GM23338 (cell line): ENCODE measurements at regions not wholly inside any gene's neighbourhood (a gene's known extent, or its start where the extent isn't known, plus 50 kb on each side); places are given as distances from the start of the nearest gene placed in this dataset.

Experiments used
- ATAC-seq: fragments of 200-7000 bp; cut with Tn5 transposase; 3 replicates; pipeline ENCODE4 v1.9.1; 2020
- DNase-seq: peaks from one replicate; pipeline ENCODE4 v3.0.0-alpha.2; 2015; ENCODE audit warnings: low spot score
- H2AFZ ChIP-seq: fragments of 200-600 bp; sonication (generic); 2 replicates; pipeline ENCODE4 v1.8.0; 2016; ENCODE audit warnings: antibody characterized with exemption, mild to moderate bottlenecking, moderate library complexity
- H3F3A ChIP-seq: fragments of 200-600 bp; sonication (generic); replicated peaks from 2 replicates; pipeline ENCODE4 v1.8.0; 2017; ENCODE audit warnings: antibody characterized with exemption, mixed run types, low read depth
- H3K27ac ChIP-seq: fragments of 200-600 bp; sonication (generic); 2 replicates; pipeline ENCODE4 v1.6.1; 2016; ENCODE audit warnings: low read depth
- H3K27me3 ChIP-seq: fragments of 200-600 bp; sonication (generic); 2 replicates; pipeline ENCODE4 v1.8.0; 2016; ENCODE audit warnings: mild to moderate bottlenecking, mixed run types, moderate library complexity; ENCODE audit not compliant: insufficient read depth
- H3K36me3 ChIP-seq: fragments of 200-600 bp; sonication (generic); 2 replicates; pipeline ENCODE4 v1.8.0; 2016; ENCODE audit warnings: mild to moderate bottlenecking; ENCODE audit not compliant: insufficient read depth
- H3K4me1 ChIP-seq: fragments of 200-600 bp; sonication (generic); 2 replicates; pipeline ENCODE4 v1.8.0; 2016; ENCODE audit warnings: mild to moderate bottlenecking, moderate library complexity; ENCODE audit not compliant: insufficient read depth
- H3K4me2 ChIP-seq: fragments of 200-600 bp; sonication (generic); 2 replicates; pipeline ENCODE4 v1.7.1; 2017; ENCODE audit warnings: mixed run types
- H3K4me3 ChIP-seq: fragments of 200-600 bp; sonication (generic); 2 replicates; pipeline ENCODE4 v1.6.1; 2016; ENCODE audit warnings: mixed run types
- H3K79me2 ChIP-seq: fragments of 200-600 bp; sonication (generic); replicated peaks from 2 replicates; pipeline ENCODE4 v1.8.0; 2017; ENCODE audit warnings: mild to moderate bottlenecking; ENCODE audit not compliant: insufficient read depth
- H3K9me2 ChIP-seq: fragments of 200-600 bp; sonication (generic); 2 replicates; pipeline ENCODE4 v1.8.0; 2017; ENCODE audit not compliant: insufficient read depth
- H4K20me1 ChIP-seq: fragments of 200-600 bp; sonication (generic); replicated peaks from 2 replicates; pipeline ENCODE4 v1.8.0; 2017; ENCODE audit warnings: mild to moderate bottlenecking; ENCODE audit not compliant: insufficient read depth
- H3K27ac Mint-ChIP-seq: 2 replicates; pipeline ENCODE4 v1.8.0; 2020; ENCODE audit warnings: inconsistent platforms, mild to moderate bottlenecking, moderate library complexity, mixed read lengths
- H3K27me3 Mint-ChIP-seq: 3 replicates; pipeline ENCODE4 v1.8.0; 2022; ENCODE audit warnings: low read depth, mild to moderate bottlenecking, moderate library complexity, mixed read lengths, inconsistent platforms; ENCODE audit not compliant: insufficient read depth, poor library complexity
- H3K36me3 Mint-ChIP-seq: 3 replicates; pipeline ENCODE4 v1.8.0; 2021; ENCODE audit warnings: low read depth, mild to moderate bottlenecking, inconsistent platforms, moderate library complexity, mixed read lengths
- H3K4me1 Mint-ChIP-seq: 3 replicates; pipeline ENCODE4 v1.8.0; 2020; ENCODE audit warnings: mild to moderate bottlenecking, inconsistent platforms, mixed read lengths
- H3K4me3 Mint-ChIP-seq: 3 replicates; pipeline ENCODE4 v1.8.0; 2021; ENCODE audit warnings: moderate library complexity, mild to moderate bottlenecking, inconsistent platforms, mixed read lengths
- H3K9me3 Mint-ChIP-seq: 3 replicates; pipeline ENCODE4 v1.8.0; 2020; ENCODE audit warnings: moderate library complexity, mild to moderate bottlenecking, inconsistent platforms, mixed read lengths
- EZH2 ChIP-seq: fragments of 200-600 bp; sonication (generic); IDR thresholded peaks from one replicate; pipeline ENCODE4 v1.8.0; 2017; ENCODE audit warnings: antibody characterized with exemption, mild to moderate bottlenecking, low read depth; ENCODE audit not compliant: unreplicated experiment
- EZH2phosphoT487 ChIP-seq: fragments of 200-600 bp; sonication (generic); IDR thresholded peaks from one replicate; pipeline ENCODE4 v1.8.1; 2018; ENCODE audit warnings: antibody characterized with exemption; ENCODE audit not compliant: unreplicated experiment
- POLR2AphosphoS5 ChIP-seq: IDR thresholded peaks from 2 replicates; pipeline ENCODE4 v1.6.1; 2016; ENCODE audit warnings: antibody characterized with exemption, low read depth
- STAT1 ChIP-seq: IDR thresholded peaks from one replicate; pipeline ENCODE4 v1.6.1; 2016; ENCODE audit warnings: antibody characterized with exemption; ENCODE audit not compliant: unreplicated experiment
- ZNF462 ChIP-seq: fragments of 250-450 bp; sonication (Bioruptor Pico); IDR thresholded peaks from 2 replicates; pipeline ENCODE4 v1.5.0; 2020; ENCODE audit warnings: mild to moderate bottlenecking, moderate library complexity
- TF ChIP-seq, protein P1 (sequence below), 2 experiments: fragments of 200-600 bp in 1 of 2; sonication (generic) in 1 of 2; conservative IDR thresholded peaks; 2 replicates each; pipeline versions ENCODE4 v1.5.1 to v1.6.1; 2016 to 2017; ENCODE audit warnings: antibody characterized with exemption in 2 of 2, low read depth in 2 of 2, mild to moderate bottlenecking in 2 of 2, moderate library complexity in 1 of 2

DNA sequence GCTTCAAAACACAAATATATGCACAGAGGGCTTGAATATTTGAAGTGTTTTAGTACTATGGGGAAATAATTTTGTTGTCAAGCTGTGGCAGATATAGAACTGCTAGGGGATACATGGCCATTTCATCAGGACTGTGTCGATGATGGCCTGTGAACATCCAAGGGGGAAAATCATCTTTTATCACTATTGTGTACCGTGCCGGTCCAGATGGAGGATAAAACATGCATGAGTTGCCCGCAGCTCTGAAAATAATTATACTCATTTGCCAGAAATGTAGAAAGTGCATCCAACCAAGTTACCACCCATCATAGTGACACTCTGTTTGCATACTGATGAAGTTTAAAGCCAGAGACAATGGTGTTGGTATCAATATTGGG lies 405.9 kb downstream of the ZSWIM6 start:
- H3K4me1 Mint-ChIP-seq, result peaks cover 20% of the 10 kb centered on the region
- Histone ChIP-seq H3K9me2 (no peaks in the 10 kb centered on the region), H3K36me3 (no peaks in the 10 kb centered on the region), H3K27ac (no peak overlapping the region), H3K4me3 (no peak overlapping the region), H3K4me1 (peaks cover 36% of the 10 kb centered on the region), H3F3A (no peaks in the 10 kb centered on the region), H3K4me2 (no peak overlapping the region), H3K79me2 (no peaks in the 10 kb centered on the region), H4K20me1 (no peaks in the 10 kb centered on the region), H3K27me3 (no peaks in the 10 kb centered on the region), H2AFZ (peak overlapping the region; percentile 89; the same call in 1 of the 2 replicates)
- DNase-seq, result no peak
- no peaks in the 10 kb centered on the region for H3K27me3 Mint-ChIP-seq
- H3K4me3 Mint-ChIP-seq, result no peak overlapping the region
- H3K27ac Mint-ChIP-seq, result no peak overlapping the region
- H3K9me3 Mint-ChIP-seq, result no peaks in the 10 kb centered on the region
- ATAC-seq, result no peak
- no peak for TF ChIP-seq POLR2AphosphoS5
- TF ChIP-seq ZNF462, result no peak
- TF ChIP-seq STAT1, result no peak
- TF ChIP-seq, protein P1, sequence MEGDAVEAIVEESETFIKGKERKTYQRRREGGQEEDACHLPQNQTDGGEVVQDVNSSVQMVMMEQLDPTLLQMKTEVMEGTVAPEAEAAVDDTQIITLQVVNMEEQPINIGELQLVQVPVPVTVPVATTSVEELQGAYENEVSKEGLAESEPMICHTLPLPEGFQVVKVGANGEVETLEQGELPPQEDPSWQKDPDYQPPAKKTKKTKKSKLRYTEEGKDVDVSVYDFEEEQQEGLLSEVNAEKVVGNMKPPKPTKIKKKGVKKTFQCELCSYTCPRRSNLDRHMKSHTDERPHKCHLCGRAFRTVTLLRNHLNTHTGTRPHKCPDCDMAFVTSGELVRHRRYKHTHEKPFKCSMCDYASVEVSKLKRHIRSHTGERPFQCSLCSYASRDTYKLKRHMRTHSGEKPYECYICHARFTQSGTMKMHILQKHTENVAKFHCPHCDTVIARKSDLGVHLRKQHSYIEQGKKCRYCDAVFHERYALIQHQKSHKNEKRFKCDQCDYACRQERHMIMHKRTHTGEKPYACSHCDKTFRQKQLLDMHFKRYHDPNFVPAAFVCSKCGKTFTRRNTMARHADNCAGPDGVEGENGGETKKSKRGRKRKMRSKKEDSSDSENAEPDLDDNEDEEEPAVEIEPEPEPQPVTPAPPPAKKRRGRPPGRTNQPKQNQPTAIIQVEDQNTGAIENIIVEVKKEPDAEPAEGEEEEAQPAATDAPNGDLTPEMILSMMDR (conservative IDR thresholded peaks at IDR 0.05; ENCODE audit: low read depth in 2 of 2), result no peak
- no peak for TF ChIP-seq EZH2
- TF ChIP-seq EZH2phosphoT487, result no peak
- H3K36me3 Mint-ChIP-seq, result no peaks in the 10 kb centered on the region
